ENCODE measurements at regions not wholly inside any gene's neighbourhood (a gene's known extent, or its start where the extent isn't known, plus 50 kb on each side); places are given as distances from the start of the nearest gene placed in this dataset.
A peak's percentile ranks its signal among the peaks of the same experiment; 100 is the strongest.
"Not testable (repeated sequence)": the region's sequence is repeated elsewhere in the genome, so short reads cannot be mapped to it uniquely, and the experiment has no call there.

GRCh38 chr12:85626001-85626783 lies 210.0 kb downstream of the RASSF9 start:
- H3K36me3 Mint-ChIP-seq (ENCODE audit: low read depth) = no peaks in the 10 kb centered on the region
- H3K27me3 Mint-ChIP-seq (ENCODE audit: low read depth) = no peaks in the 10 kb centered on the region
- peak overlapping the region in 1 of 3 experiments; percentile 40 for H3K27ac Mint-ChIP-seq
- H3K9me3 Mint-ChIP-seq = no peaks in the 10 kb centered on the region
- peaks cover 10% of the 10 kb centered on the region for H3K4me1 Mint-ChIP-seq
- TF ChIP-seq CTCF (IDR thresholded peaks at IDR 0.05; ENCODE audit: unreplicated experiment in 3 of 3) = no peak
- no peak overlapping the region for H3K4me3 Mint-ChIP-seq

- Mint-ChIP-seq H3K36me3 (ENCODE audit: low read depth) (no peaks in the 10 kb centered on the region), H3K27me3 (ENCODE audit: low read depth) (no peaks in the 10 kb centered on the region), H3K4me1 (peaks cover 10% of the 10 kb centered on the region), H3K9me3 (no peaks in the 10 kb centered on the region), H3K4me3 (no peak overlapping the region), H3K27ac (peak overlapping the region in 1 of 3 experiments; percentile 40)
- TF ChIP-seq CTCF (IDR thresholded peaks at IDR 0.05; ENCODE audit: unreplicated experiment in 3 of 3) = no peak
Measured at GRCh38 chr12:85626784-85627171, 209.4 kb downstream of the RASSF9 start.

GRCh38 chr12:85627584-85627983 lies 208.6 kb downstream of the RASSF9 start:
- H3K4me3 Mint-ChIP-seq = no peak overlapping the region
- no peaks in the 10 kb centered on the region for H3K9me3 Mint-ChIP-seq
- no peak for TF ChIP-seq CTCF (IDR thresholded peaks at IDR 0.05; ENCODE audit: unreplicated experiment in 3 of 3)
- H3K36me3 Mint-ChIP-seq (ENCODE audit: low read depth) = no peaks in the 10 kb centered on the region
- peaks cover 17% of the 10 kb centered on the region for H3K4me1 Mint-ChIP-seq
- peak overlapping the region in 2 of 3 experiments; percentile 1 to 6 for H3K27ac Mint-ChIP-seq
- no peaks in the 10 kb centered on the region for H3K27me3 Mint-ChIP-seq (ENCODE audit: low read depth)

GRCh38 chr12:85628562-85628961 lies 207.6 kb downstream of the RASSF9 start:
- not testable (repeated sequence) for H3K9me3 Mint-ChIP-seq; H3K27ac Mint-ChIP-seq; H3K36me3 Mint-ChIP-seq (ENCODE audit: low read depth); H3K4me3 Mint-ChIP-seq; H3K27me3 Mint-ChIP-seq (ENCODE audit: low read depth)
- peaks cover 17% of the 10 kb centered on the region for H3K4me1 Mint-ChIP-seq

- Mint-ChIP-seq H3K4me1 (peaks cover 17% of the 10 kb centered on the region), H3K9me3 (no peaks in the 10 kb centered on the region), H3K36me3 (ENCODE audit: low read depth) (no peaks in the 10 kb centered on the region), H3K4me3 (no peak overlapping the region), H3K27ac (no peak overlapping the region), H3K27me3 (ENCODE audit: low read depth) (no peaks in the 10 kb centered on the region)
- TF ChIP-seq CTCF (IDR thresholded peaks at IDR 0.05; ENCODE audit: unreplicated experiment in 3 of 3) = no peak
Measured at GRCh38 chr12:85630851-85631250, 205.4 kb downstream of the RASSF9 start.

GRCh38 chr12:85632390-85632789 lies 203.8 kb downstream of the RASSF9 start:
- Mint-ChIP-seq H3K36me3 (ENCODE audit: low read depth) (no peaks in the 10 kb centered on the region), H3K4me3 (no peak overlapping the region), H3K27me3 (ENCODE audit: low read depth) (no peaks in the 10 kb centered on the region), H3K4me1 (peaks cover 11% of the 10 kb centered on the region), H3K9me3 (no peaks in the 10 kb centered on the region), H3K27ac (peak overlapping the region in 2 of 3 experiments; percentile 75 to 79)
- TF ChIP-seq CTCF (IDR thresholded peaks at IDR 0.05; ENCODE audit: unreplicated experiment in 3 of 3) = no peak
